A673 (cell line): ENCODE measurements at regions not wholly inside any gene's neighbourhood (a gene's known extent, or its start where the extent isn't known, plus 50 kb on each side); places are given as distances from the start of the nearest gene placed in this dataset.

Experiments
- EZH2 ChIP-seq: fragments of 200-600 bp; sonication (generic); IDR thresholded peaks from 2 replicates; pipeline ENCODE4 v1.6.1; 2017; ENCODE audit warnings: borderline replicate concordance, low read depth, mild to moderate bottlenecking, mixed read lengths, antibody characterized with exemption, low read length; ENCODE audit not compliant: poor library complexity, severe bottlenecking
- TF ChIP-seq, protein P1 (sequence below): fragments of 300-800, 200-600 bp; sonication (generic); conservative IDR thresholded peaks from 2 replicates; pipeline ENCODE4 v1.5.1; 2017; ENCODE audit warnings: low read depth, mild to moderate bottlenecking, antibody characterized with exemption, low read length, moderate library complexity, mixed read lengths

DNA sequence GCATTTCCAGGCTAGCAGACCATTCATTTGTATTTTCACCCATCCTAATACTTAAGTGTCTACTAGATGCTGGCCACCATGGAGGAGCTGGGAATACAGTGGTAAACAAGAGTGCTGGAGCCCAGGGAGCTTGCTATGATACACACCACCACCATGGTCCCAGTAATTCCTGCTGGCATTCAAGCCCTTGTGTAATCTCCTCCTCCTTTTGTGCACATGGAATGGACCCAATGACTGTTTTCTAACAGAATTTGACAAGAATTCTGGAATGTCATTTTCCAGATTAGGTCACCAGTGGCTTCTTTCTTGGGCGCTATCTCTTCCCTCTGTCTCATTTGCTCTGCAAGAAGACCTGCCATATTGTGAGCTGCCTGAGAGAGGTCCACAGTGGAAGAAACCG is 552.0 kb downstream of the C6orf118 start:
- TF ChIP-seq EZH2: no peak
- TF ChIP-seq, protein P1, sequence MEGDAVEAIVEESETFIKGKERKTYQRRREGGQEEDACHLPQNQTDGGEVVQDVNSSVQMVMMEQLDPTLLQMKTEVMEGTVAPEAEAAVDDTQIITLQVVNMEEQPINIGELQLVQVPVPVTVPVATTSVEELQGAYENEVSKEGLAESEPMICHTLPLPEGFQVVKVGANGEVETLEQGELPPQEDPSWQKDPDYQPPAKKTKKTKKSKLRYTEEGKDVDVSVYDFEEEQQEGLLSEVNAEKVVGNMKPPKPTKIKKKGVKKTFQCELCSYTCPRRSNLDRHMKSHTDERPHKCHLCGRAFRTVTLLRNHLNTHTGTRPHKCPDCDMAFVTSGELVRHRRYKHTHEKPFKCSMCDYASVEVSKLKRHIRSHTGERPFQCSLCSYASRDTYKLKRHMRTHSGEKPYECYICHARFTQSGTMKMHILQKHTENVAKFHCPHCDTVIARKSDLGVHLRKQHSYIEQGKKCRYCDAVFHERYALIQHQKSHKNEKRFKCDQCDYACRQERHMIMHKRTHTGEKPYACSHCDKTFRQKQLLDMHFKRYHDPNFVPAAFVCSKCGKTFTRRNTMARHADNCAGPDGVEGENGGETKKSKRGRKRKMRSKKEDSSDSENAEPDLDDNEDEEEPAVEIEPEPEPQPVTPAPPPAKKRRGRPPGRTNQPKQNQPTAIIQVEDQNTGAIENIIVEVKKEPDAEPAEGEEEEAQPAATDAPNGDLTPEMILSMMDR: no peak
